Esophagus squamous epithelium (tissue), 4 donors: ENCODE measurements at regions not wholly inside any gene's neighbourhood (a gene's known extent, or its start where the extent isn't known, plus 50 kb on each side); places are given as distances from the start of the nearest gene placed in this dataset.
"Not testable (repeated sequence)": the region's sequence is repeated elsewhere in the genome, so short reads cannot be mapped to it uniquely, and the experiment has no call there.

Experiments used
- CTCF ChIP-seq, 6 experiments: fragments of 450-650 bp in 4 of 6; fragments of 200-600 bp in 2 of 6; sonication (generic) in 2 of 6; IDR thresholded peaks; one replicate each; pipeline ENCODE4 v1.5.1; 2016 to 2019; ENCODE audit warnings: antibody characterized with exemption in 6 of 6, mild to moderate bottlenecking in 4 of 6, moderate library complexity in 4 of 6
- POLR2A ChIP-seq, 4 donors: fragments of 450-650 bp; IDR thresholded peaks; one replicate each; pipeline ENCODE4 v1.6.1; 2017; ENCODE audit warnings: antibody characterized with exemption in 4 of 4, mild to moderate bottlenecking in 4 of 4, moderate library complexity in 3 of 4

GRCh38 chr5:167391286-167391685 lies 900.2 kb upstream of the WWC1 start:
- not testable (repeated sequence) for TF ChIP-seq CTCF, POLR2A (IDR thresholded peaks at IDR 0.05)
